ENCODE measurements at regions not wholly inside any gene's neighbourhood (a gene's known extent, or its start where the extent isn't known, plus 50 kb on each side); places are given as distances from the start of the nearest gene placed in this dataset.
A peak's percentile ranks its signal among the peaks of the same experiment; 100 is the strongest.

DNA sequence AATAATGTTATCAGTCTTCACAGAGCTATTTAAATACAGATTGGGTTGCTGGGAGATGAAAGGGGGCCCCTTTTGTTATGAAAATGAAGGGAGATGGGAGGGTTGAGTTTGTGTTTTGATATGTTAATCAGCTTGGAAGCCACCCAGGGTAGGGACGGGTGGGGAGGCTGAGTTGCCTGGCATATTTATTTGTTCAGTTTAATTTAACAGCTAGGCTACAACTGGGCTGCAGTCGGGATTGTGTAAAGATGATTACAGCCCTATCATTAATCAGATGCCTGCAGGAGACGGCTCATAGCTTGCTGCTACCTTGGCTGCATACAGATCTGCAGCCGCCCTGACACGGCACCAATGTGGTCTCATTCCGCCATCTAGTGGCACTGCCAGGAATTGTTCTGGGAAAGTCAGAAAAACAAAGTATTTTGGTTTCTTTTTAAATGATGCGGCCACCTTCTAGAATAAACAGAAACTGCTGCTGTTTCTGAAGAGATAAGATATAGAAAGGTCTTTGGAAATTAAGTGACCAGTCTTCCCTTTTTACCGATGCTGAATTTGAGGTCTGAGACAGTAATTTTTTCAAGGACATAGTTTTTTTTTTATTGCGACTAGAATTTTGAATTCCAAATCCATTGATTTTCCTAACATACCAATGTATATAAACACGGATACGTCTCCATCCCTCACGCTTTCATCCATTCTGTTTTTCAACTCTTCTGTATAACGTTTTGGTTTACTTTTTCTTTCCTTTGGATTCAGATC, 458.0 kb upstream of the ASIC2 start:
- Histone ChIP-seq H3K27ac (ENCODE audit: insufficient read depth, low read length) (no peak overlapping the region), H4K20me1 (ENCODE audit: control insufficient read depth, extremely low read depth, insufficient read depth, low read length) (no peaks in the 10 kb centered on the region), H3K27me3 (ENCODE audit: control insufficient read depth, insufficient read depth, low read length) (no peaks in the 10 kb centered on the region), H3K4me1 (ENCODE audit: control insufficient read depth, extremely low read depth, insufficient read depth, low read length) (no peaks in the 10 kb centered on the region), H2AFZ (ENCODE audit: low read length) (peak overlapping the region; percentile 45), H3K4me2 (ENCODE audit: extremely low read depth, insufficient read depth, low read length) (peak overlapping the region; percentile 68), H3K36me3 (ENCODE audit: control insufficient read depth, insufficient read depth, low read length) (no peaks in the 10 kb centered on the region), H3K9ac (ENCODE audit: insufficient read depth, low read length) (no peak overlapping the region), H3K4me3 (replicated peaks in 1 of 4; ENCODE audit: control extremely low read depth in 1 of 4, insufficient read depth in 1 of 4, low read depth in 3 of 4, low read length in 4 of 4) (peak overlapping the region; percentile 1 to 39 (median 24)), H3K79me2 (ENCODE audit: control insufficient read depth, insufficient read depth, low read length) (no peaks in the 10 kb centered on the region), H3K9me3 (ENCODE audit: control insufficient read depth, insufficient read depth, low read depth, low read length) (no peaks in the 10 kb centered on the region)
- TF ChIP-seq, protein P1, sequence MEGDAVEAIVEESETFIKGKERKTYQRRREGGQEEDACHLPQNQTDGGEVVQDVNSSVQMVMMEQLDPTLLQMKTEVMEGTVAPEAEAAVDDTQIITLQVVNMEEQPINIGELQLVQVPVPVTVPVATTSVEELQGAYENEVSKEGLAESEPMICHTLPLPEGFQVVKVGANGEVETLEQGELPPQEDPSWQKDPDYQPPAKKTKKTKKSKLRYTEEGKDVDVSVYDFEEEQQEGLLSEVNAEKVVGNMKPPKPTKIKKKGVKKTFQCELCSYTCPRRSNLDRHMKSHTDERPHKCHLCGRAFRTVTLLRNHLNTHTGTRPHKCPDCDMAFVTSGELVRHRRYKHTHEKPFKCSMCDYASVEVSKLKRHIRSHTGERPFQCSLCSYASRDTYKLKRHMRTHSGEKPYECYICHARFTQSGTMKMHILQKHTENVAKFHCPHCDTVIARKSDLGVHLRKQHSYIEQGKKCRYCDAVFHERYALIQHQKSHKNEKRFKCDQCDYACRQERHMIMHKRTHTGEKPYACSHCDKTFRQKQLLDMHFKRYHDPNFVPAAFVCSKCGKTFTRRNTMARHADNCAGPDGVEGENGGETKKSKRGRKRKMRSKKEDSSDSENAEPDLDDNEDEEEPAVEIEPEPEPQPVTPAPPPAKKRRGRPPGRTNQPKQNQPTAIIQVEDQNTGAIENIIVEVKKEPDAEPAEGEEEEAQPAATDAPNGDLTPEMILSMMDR (conservative IDR thresholded peaks at IDR 0.05 in 1 of 2, IDR thresholded peaks at IDR 0.05 in 1 of 2; ENCODE audit: low read depth in 1 of 2, low read length in 2 of 2): peak; percentile 84 to 93
- TF ChIP-seq EZH2 (IDR thresholded peaks at IDR 0.05; ENCODE audit: low read length, missing control alignments): no peak
- DNase-seq (ENCODE audit: low read depth in 2 of 2): peak; percentile 41 to 59

GRCh38 chr17:33751702-33752065, 458.6 kb upstream of the ASIC2 start:
- H3K9me3 ChIP-seq (ENCODE audit: control insufficient read depth, insufficient read depth, low read depth, low read length): no peaks in the 10 kb centered on the region
- H3K9ac ChIP-seq (ENCODE audit: insufficient read depth, low read length): no peak overlapping the region
- DNase-seq (ENCODE audit: low read depth in 2 of 2): no peak
- peak overlapping the region; percentile 36 for H2AFZ ChIP-seq (ENCODE audit: low read length)
- no peaks in the 10 kb centered on the region for H4K20me1 ChIP-seq (ENCODE audit: control insufficient read depth, extremely low read depth, insufficient read depth, low read length)
- peak overlapping the region; percentile 68 for H3K4me2 ChIP-seq (ENCODE audit: extremely low read depth, insufficient read depth, low read length)
- no peaks in the 10 kb centered on the region for H3K79me2 ChIP-seq (ENCODE audit: control insufficient read depth, insufficient read depth, low read length)
- no peak overlapping the region for H3K27ac ChIP-seq (ENCODE audit: insufficient read depth, low read length)
- H3K36me3 ChIP-seq (ENCODE audit: control insufficient read depth, insufficient read depth, low read length): no peaks in the 10 kb centered on the region
- no peaks in the 10 kb centered on the region for H3K4me1 ChIP-seq (ENCODE audit: control insufficient read depth, extremely low read depth, insufficient read depth, low read length)
- no peak for TF ChIP-seq EZH2 (IDR thresholded peaks at IDR 0.05; ENCODE audit: low read length, missing control alignments)
- TF ChIP-seq, protein P1 (conservative IDR thresholded peaks at IDR 0.05 in 1 of 2, IDR thresholded peaks at IDR 0.05 in 1 of 2; ENCODE audit: low read depth in 1 of 2, low read length in 2 of 2): no peak
- H3K4me3 ChIP-seq (replicated peaks in 1 of 4; ENCODE audit: control extremely low read depth in 1 of 4, insufficient read depth in 1 of 4, low read depth in 3 of 4, low read length in 4 of 4): peak overlapping the region in 3 of 4 experiments; percentile 1 to 39 (median 36)
- no peaks in the 10 kb centered on the region for H3K27me3 ChIP-seq (ENCODE audit: control insufficient read depth, insufficient read depth, low read length)

DNA sequence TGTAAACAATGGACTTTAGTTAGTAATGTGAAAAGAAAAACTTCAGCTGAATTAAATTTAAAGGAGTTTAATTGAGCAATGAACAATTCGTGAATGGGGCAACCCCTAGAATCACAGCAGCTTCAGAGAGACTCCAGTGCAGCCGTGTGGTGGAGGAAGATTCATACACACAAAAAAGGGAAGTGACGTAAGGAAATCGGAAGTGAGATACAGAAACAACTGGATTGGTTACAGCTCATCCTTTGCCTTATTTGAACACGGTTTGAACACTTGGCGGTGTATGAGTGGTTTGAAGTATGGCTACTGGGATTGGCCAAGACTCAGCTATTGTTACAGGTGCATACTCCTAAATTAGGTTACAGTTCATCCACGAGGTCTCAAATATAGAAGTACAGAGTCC, 460.4 kb upstream of the ASIC2 start:
- Histone ChIP-seq H3K27ac (ENCODE audit: insufficient read depth, low read length) (no peak overlapping the region), H3K9me3 (ENCODE audit: control insufficient read depth, insufficient read depth, low read depth, low read length) (no peaks in the 10 kb centered on the region), H3K4me2 (ENCODE audit: extremely low read depth, insufficient read depth, low read length) (no peak overlapping the region), H3K27me3 (ENCODE audit: control insufficient read depth, insufficient read depth, low read length) (no peaks in the 10 kb centered on the region), H3K79me2 (ENCODE audit: control insufficient read depth, insufficient read depth, low read length) (no peaks in the 10 kb centered on the region), H2AFZ (ENCODE audit: low read length) (no peak overlapping the region), H4K20me1 (ENCODE audit: control insufficient read depth, extremely low read depth, insufficient read depth, low read length) (no peaks in the 10 kb centered on the region), H3K4me3 (replicated peaks in 1 of 4; ENCODE audit: control extremely low read depth in 1 of 4, insufficient read depth in 1 of 4, low read depth in 3 of 4, low read length in 4 of 4) (no peak overlapping the region), H3K9ac (ENCODE audit: insufficient read depth, low read length) (no peak overlapping the region), H3K4me1 (ENCODE audit: control insufficient read depth, extremely low read depth, insufficient read depth, low read length) (no peaks in the 10 kb centered on the region), H3K36me3 (ENCODE audit: control insufficient read depth, insufficient read depth, low read length) (no peaks in the 10 kb centered on the region)
- DNase-seq (ENCODE audit: low read depth in 2 of 2): no peak
- TF ChIP-seq, protein P1 (conservative IDR thresholded peaks at IDR 0.05 in 1 of 2, IDR thresholded peaks at IDR 0.05 in 1 of 2; ENCODE audit: low read depth in 1 of 2, low read length in 2 of 2): no peak
- TF ChIP-seq EZH2 (IDR thresholded peaks at IDR 0.05; ENCODE audit: low read length, missing control alignments): no peak

Measured in fibroblast of lung (primary cell).